Stimulated activated effector memory CD8-positive, alpha-beta T cell treated with anti-CD3 and anti-CD28 coated beads, Interleukin-12 subunit alpha, Interleukin-12 subunit beta, amount 100 ng/mL, for 72 hours (primary cell): ENCODE measurements at regions not wholly inside any gene's neighbourhood (a gene's known extent, or its start where the extent isn't known, plus 50 kb on each side); places are given as distances from the start of the nearest gene placed in this dataset.

Source experiments
- ATAC-seq: fragments of 150-1000 bp; cut with Tn5 transposase; 2 replicates; pipeline ENCODE4 v1.10.0; 2021
- DNase-seq, 2 donors: peaks; one replicate each; pipeline ENCODE4 v3.0.0; 2021 to 2022; ENCODE audit warnings: low spot score in 2 of 2
- H3K27ac Mint-ChIP-seq: one replicate; pipeline ENCODE4 v1.8.0; 2022; ENCODE audit warnings: mild to moderate bottlenecking, mixed read lengths
- H3K36me3 Mint-ChIP-seq: one replicate; pipeline ENCODE4 v1.8.0; 2022; ENCODE audit warnings: mild to moderate bottlenecking, mixed read lengths
- H3K4me1 Mint-ChIP-seq: one replicate; pipeline ENCODE4 v1.8.0; 2022; ENCODE audit warnings: mixed read lengths
- H3K4me3 Mint-ChIP-seq: one replicate; pipeline ENCODE4 v1.8.0; 2022; ENCODE audit warnings: mild to moderate bottlenecking, mixed read lengths
- H3K9me3 Mint-ChIP-seq: one replicate; pipeline ENCODE4 v1.8.0; 2022; ENCODE audit warnings: mixed read lengths

DNA sequence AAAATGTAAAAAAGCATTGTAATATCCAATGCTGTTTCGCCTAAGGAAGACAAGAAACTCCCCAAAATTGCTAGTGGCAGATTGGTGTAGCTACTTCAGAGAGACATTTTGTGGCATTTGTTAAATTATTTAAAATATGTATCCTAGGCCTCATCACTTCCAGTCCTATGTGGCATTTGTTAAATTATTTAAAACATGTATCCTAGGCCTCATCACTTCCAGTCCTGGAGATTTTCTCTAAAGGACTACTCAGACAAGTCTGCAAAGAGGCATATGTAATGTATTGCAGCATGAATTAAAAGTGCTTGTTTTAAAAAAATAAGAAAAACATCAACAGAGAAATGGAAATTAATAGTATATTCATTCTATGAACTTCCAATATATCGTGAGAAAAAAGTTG is 95.6 kb upstream of the KCTD3 start:
- Mint-ChIP-seq H3K9me3 (peaks cover 9% of the 10 kb centered on the region), H3K36me3 (no peaks in the 10 kb centered on the region)
- no peak for ATAC-seq

GRCh38 chr1:215472723-215473122 is 94.4 kb upstream of the KCTD3 start:
- ATAC-seq (no peak), DNase-seq (no peak)
- Mint-ChIP-seq H3K9me3 (peaks cover 5% of the 10 kb centered on the region), H3K4me1 (no peaks in the 10 kb centered on the region), H3K36me3 (no peaks in the 10 kb centered on the region), H3K27ac (no peak overlapping the region), H3K4me3 (no peak overlapping the region)

More for the DNA sequence above, 95.6 kb upstream of the KCTD3 start:
- DNase-seq = no peak
- H3K4me3 Mint-ChIP-seq = no peak overlapping the region
- no peak overlapping the region for H3K27ac Mint-ChIP-seq
- H3K4me1 Mint-ChIP-seq = no peaks in the 10 kb centered on the region

GRCh38 chr1:215473943-215474342 is 93.2 kb upstream of the KCTD3 start:
- H3K4me3 Mint-ChIP-seq = no peak overlapping the region
- ATAC-seq = no peak
- H3K9me3 Mint-ChIP-seq = peaks cover 11% of the 10 kb centered on the region
- no peaks in the 10 kb centered on the region for H3K36me3 Mint-ChIP-seq
- DNase-seq = no peak
- H3K4me1 Mint-ChIP-seq = no peaks in the 10 kb centered on the region
- no peak overlapping the region for H3K27ac Mint-ChIP-seq

- H3K4me3 Mint-ChIP-seq = no peak overlapping the region
- no peak for ATAC-seq
- no peak overlapping the region for H3K27ac Mint-ChIP-seq
- H3K36me3 Mint-ChIP-seq = no peaks in the 10 kb centered on the region
- H3K9me3 Mint-ChIP-seq = peaks cover 11% of the 10 kb centered on the region
- no peak for DNase-seq
- H3K4me1 Mint-ChIP-seq = no peaks in the 10 kb centered on the region
These were observed 92.2 kb upstream of the KCTD3 start for GRCh38 chr1:215474940-215475339.

DNA sequence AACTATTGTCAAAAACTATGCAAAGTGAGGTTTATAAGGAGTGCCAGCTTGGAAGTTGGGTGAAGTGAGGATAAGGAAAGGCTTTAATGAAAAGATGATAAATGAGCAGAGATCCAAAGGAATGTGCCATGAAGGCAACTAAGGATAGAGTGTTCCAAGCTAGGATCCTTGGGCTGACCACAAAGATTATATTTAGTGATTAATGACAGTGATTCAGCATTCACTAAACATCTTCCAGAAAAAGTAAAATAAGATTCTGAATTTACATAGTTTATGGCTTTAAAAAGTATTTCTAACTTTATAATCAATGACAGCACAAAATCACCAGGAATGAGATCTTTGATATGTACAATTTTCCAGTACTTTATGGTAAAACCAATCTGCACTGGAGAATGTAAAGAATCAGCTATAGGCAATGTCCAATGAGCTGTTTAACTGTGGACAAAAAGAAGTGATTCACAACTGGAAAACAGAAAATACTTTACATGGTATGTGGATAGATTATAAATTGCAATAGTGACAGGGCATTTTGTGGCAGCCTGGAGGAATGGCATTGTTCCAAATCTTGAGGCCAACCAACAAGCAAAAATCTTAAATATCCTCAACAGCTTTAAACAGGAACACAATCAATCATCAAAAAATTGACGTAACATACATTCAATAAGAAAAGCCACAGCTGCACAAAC is 91.2 kb upstream of the KCTD3 start:
- H3K9me3 Mint-ChIP-seq = peaks cover 11% of the 10 kb centered on the region
- H3K4me1 Mint-ChIP-seq = no peaks in the 10 kb centered on the region
- ATAC-seq (no peak), DNase-seq (no peak)
- no peak overlapping the region for H3K4me3 Mint-ChIP-seq
- H3K36me3 Mint-ChIP-seq = no peaks in the 10 kb centered on the region
- no peak overlapping the region for H3K27ac Mint-ChIP-seq

DNA sequence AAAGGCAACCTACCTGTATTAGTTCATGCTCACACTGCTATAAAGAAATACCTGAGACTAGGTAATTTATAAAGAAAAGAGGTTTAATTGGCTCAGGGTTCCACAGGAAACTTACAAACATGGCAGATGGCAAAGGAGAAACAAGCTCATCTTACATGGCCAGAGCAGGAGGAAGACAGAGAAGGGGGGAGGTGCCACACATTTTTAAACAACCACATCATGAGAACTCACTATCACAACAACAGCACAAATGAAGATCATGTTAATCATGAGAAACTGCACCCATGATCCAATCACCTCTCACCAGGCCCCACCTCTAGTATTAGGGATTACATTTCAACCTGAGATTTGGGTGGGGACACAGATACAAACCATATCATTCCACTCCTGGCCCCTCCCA is 90.6 kb upstream of the KCTD3 start:
- DNase-seq (no peak), ATAC-seq (no peak)
- Mint-ChIP-seq H3K27ac (no peak overlapping the region), H3K4me1 (no peaks in the 10 kb centered on the region), H3K9me3 (peaks cover 11% of the 10 kb centered on the region), H3K4me3 (no peak overlapping the region), H3K36me3 (no peaks in the 10 kb centered on the region)

GRCh38 chr1:215477632-215478031 is 89.5 kb upstream of the KCTD3 start:
- no peak overlapping the region for H3K27ac Mint-ChIP-seq
- no peaks in the 10 kb centered on the region for H3K36me3 Mint-ChIP-seq
- peaks cover 11% of the 10 kb centered on the region for H3K9me3 Mint-ChIP-seq
- ATAC-seq (no peak), DNase-seq (no peak)
- no peak overlapping the region for H3K4me3 Mint-ChIP-seq
- no peaks in the 10 kb centered on the region for H3K4me1 Mint-ChIP-seq

DNA sequence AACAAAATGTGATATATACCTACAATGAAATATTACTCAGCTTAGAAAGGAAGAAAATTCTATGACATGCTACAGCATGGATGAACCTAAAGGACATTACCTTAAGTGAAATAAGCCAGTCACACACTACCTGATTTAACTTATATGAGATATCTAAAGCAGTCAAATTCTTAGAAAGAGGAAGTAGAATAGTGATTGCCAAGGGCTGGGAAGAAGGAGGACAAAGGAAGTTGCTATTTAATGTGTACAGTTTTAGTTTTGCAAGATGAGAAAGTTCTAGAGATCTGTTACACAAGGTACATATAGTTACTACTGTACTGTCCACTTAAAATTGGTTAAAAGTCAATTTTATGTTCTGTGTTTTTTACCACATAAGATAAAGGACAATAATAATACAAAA is 87.5 kb upstream of the KCTD3 start:
- DNase-seq (no peak), ATAC-seq (no peak)
- Mint-ChIP-seq H3K4me1 (no peaks in the 10 kb centered on the region), H3K9me3 (peaks cover 14% of the 10 kb centered on the region), H3K4me3 (no peak overlapping the region), H3K27ac (no peak overlapping the region), H3K36me3 (no peaks in the 10 kb centered on the region)

DNA sequence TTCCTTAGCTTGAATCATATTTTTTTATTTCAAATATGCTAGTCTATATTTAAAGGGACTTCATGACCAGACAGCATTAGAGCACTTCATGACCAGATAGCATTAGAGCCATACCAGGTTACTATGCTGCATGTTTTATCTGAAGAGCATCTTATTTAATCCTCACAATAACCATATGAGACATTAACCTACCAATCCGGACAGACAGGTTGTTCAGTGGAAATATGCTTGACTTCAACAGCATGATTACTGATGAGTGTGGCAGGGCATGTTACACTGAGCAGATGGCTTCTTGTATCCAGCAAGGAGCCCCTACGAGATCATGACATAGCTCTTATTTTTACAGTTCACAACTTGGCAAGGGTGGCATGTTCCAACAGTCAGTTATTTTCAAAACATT is 85.0 kb upstream of the KCTD3 start:
- no peak overlapping the region for H3K27ac Mint-ChIP-seq
- ATAC-seq (no peak), DNase-seq (no peak)
- H3K4me1 Mint-ChIP-seq = no peaks in the 10 kb centered on the region
- peaks cover 12% of the 10 kb centered on the region for H3K9me3 Mint-ChIP-seq
- no peak overlapping the region for H3K4me3 Mint-ChIP-seq
- H3K36me3 Mint-ChIP-seq = no peaks in the 10 kb centered on the region

- H3K27ac Mint-ChIP-seq = no peak overlapping the region
- H3K4me1 Mint-ChIP-seq = no peaks in the 10 kb centered on the region
- H3K4me3 Mint-ChIP-seq = no peak overlapping the region
- peaks cover 3% of the 10 kb centered on the region for H3K9me3 Mint-ChIP-seq
- DNase-seq (no peak), ATAC-seq (no peak)
- H3K36me3 Mint-ChIP-seq = no peaks in the 10 kb centered on the region
These were observed 82.7 kb upstream of the KCTD3 start for GRCh38 chr1:215484171-215484939.

- Mint-ChIP-seq H3K9me3 (peaks cover 12% of the 10 kb centered on the region), H3K4me3 (no peak overlapping the region), H3K27ac (no peak overlapping the region), H3K4me1 (no peaks in the 10 kb centered on the region), H3K36me3 (no peaks in the 10 kb centered on the region)
- no peak for ATAC-seq
- no peak for DNase-seq
These were observed 79.6 kb upstream of the KCTD3 start for GRCh38 chr1:215487466-215487865.

GRCh38 chr1:215488850-215489249 is 78.3 kb upstream of the KCTD3 start:
- peaks cover 16% of the 10 kb centered on the region for H3K9me3 Mint-ChIP-seq
- H3K4me3 Mint-ChIP-seq = no peak overlapping the region
- H3K36me3 Mint-ChIP-seq = no peaks in the 10 kb centered on the region
- ATAC-seq (no peak), DNase-seq (no peak)
- H3K27ac Mint-ChIP-seq = no peak overlapping the region
- H3K4me1 Mint-ChIP-seq = no peaks in the 10 kb centered on the region

GRCh38 chr1:215489771-215490565 is 77.1 kb upstream of the KCTD3 start:
- H3K27ac Mint-ChIP-seq = no peak overlapping the region
- no peak for DNase-seq
- no peaks in the 10 kb centered on the region for H3K4me1 Mint-ChIP-seq
- no peak overlapping the region for H3K4me3 Mint-ChIP-seq
- H3K36me3 Mint-ChIP-seq = no peaks in the 10 kb centered on the region
- peaks cover 13% of the 10 kb centered on the region for H3K9me3 Mint-ChIP-seq
- ATAC-seq = no peak

DNA sequence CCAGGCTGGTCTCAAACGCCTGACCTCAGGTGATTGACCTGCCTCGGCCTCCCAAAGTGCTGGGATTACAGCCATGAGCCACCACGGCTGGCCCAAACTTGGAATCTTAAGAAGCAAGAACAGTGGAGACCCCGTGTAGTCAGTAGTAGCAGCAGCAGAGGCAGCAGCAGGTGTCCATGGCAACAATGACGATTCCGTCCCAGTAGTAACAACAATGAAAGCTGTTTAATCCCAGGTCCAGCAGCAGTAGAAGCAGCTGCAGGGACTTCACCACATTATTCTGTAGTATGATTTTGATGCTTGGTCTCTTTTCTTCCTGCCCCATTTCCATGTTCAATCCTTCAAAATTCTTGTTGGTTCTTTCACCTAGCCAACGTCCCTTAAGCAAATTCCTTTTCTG is 69.6 kb upstream of the KCTD3 start:
- ATAC-seq = no peak
- Mint-ChIP-seq H3K27ac (no peak overlapping the region), H3K4me3 (no peak overlapping the region), H3K4me1 (no peaks in the 10 kb centered on the region), H3K36me3 (no peaks in the 10 kb centered on the region), H3K9me3 (peaks cover 10% of the 10 kb centered on the region)
- DNase-seq = no peak

DNA sequence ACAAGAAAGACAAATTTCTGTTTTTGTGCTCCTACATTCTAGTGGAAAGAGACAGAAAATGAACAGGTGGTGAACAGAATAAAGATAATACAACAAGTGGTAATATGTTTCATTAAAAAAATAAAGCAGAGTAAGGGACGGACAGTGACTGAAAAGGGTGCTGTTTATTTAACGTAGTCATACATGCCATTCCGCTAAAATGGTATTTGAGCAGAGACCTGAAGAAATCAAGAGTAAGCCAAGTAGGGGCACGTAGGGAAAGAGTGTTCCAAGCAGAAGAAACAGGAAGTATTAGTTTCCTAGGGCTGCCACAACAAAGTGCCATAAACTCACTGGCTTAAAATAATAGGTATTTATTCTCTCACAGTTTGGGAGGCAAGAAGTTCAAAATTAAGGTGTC is 65.6 kb upstream of the KCTD3 start:
- no peak overlapping the region for H3K27ac Mint-ChIP-seq
- H3K9me3 Mint-ChIP-seq = peaks cover 12% of the 10 kb centered on the region
- no peak overlapping the region for H3K4me3 Mint-ChIP-seq
- H3K4me1 Mint-ChIP-seq = no peaks in the 10 kb centered on the region
- DNase-seq (no peak), ATAC-seq (no peak)
- H3K36me3 Mint-ChIP-seq = no peaks in the 10 kb centered on the region

DNA sequence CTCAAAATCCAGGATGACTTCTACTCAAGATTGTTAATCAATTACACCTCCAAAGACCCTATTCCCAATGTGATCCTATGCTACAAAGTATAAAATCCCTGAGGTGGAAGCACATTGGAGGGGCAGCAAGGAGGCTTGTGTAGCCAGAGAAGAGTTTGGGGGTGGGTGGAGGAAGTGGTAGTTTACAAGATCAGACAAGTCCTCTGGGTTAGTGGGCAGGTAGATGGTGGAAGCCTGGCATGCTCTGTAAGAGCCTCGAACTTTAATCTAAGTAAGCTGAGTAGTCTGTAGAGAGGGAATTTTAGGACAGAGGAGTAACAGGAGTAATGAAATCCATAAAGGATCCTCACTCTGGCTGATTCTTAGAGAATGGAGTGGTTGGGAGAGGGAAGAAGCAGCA is 65.0 kb upstream of the KCTD3 start:
- Mint-ChIP-seq H3K4me1 (no peaks in the 10 kb centered on the region), H3K4me3 (no peak overlapping the region), H3K36me3 (no peaks in the 10 kb centered on the region), H3K27ac (no peak overlapping the region), H3K9me3 (peaks cover 16% of the 10 kb centered on the region)
- ATAC-seq (no peak), DNase-seq (no peak)
